Activated T-helper 17 cell treated with anti-CD3 and anti-CD28 coated beads, Interleukin-2, amount 50 U/mL, for 72 hours (primary cell): ENCODE measurements at regions not wholly inside any gene's neighbourhood (a gene's known extent, or its start where the extent isn't known, plus 50 kb on each side); places are given as distances from the start of the nearest gene placed in this dataset.
"Not testable (repeated sequence)": the region's sequence is repeated elsewhere in the genome, so short reads cannot be mapped to it uniquely, and the experiment has no call there.

Source experiments
- ATAC-seq: fragments of 150-1000 bp; cut with Tn5 transposase; replicated peaks from 2 replicates; pipeline ENCODE4 v1.10.0; 2021; ENCODE audit warnings: mild to moderate bottlenecking, moderate library complexity
- H3K27ac Mint-ChIP-seq: one replicate; pipeline ENCODE4 v1.8.0; 2022; ENCODE audit warnings: mixed read lengths
- H3K27me3 Mint-ChIP-seq: one replicate; pipeline ENCODE4 v1.8.0; 2022; ENCODE audit warnings: mixed read lengths
- H3K36me3 Mint-ChIP-seq: one replicate; pipeline ENCODE4 v1.8.0; 2022; ENCODE audit warnings: low read depth, mild to moderate bottlenecking, mixed read lengths
- H3K4me1 Mint-ChIP-seq: one replicate; pipeline ENCODE4 v1.8.0; 2022; ENCODE audit warnings: mixed read lengths
- H3K4me3 Mint-ChIP-seq: one replicate; pipeline ENCODE4 v1.8.0; 2022; ENCODE audit warnings: mild to moderate bottlenecking, mixed read lengths
- H3K9me3 Mint-ChIP-seq: one replicate; pipeline ENCODE4 v1.8.0; 2022; ENCODE audit warnings: mixed read lengths

GRCh38 chr12:23253910-23254309, 628.9 kb downstream of the ETNK1 start:
- not testable (repeated sequence) for H3K4me1 Mint-ChIP-seq, H3K4me3 Mint-ChIP-seq, H3K9me3 Mint-ChIP-seq, H3K27me3 Mint-ChIP-seq, ATAC-seq, H3K36me3 Mint-ChIP-seq, H3K27ac Mint-ChIP-seq

GRCh38 chr12:23259558-23259957, 634.6 kb downstream of the ETNK1 start:
- no peaks in the 10 kb centered on the region for H3K27me3 Mint-ChIP-seq
- ATAC-seq = no peak
- H3K27ac Mint-ChIP-seq = no peak overlapping the region
- H3K4me3 Mint-ChIP-seq = no peak overlapping the region
- H3K36me3 Mint-ChIP-seq = no peaks in the 10 kb centered on the region
- no peaks in the 10 kb centered on the region for H3K4me1 Mint-ChIP-seq
- peaks cover 9% of the 10 kb centered on the region for H3K9me3 Mint-ChIP-seq

GRCh38 chr12:23262670-23263069, 637.7 kb downstream of the ETNK1 start:
- no peak overlapping the region for H3K27ac Mint-ChIP-seq
- H3K36me3 Mint-ChIP-seq = no peaks in the 10 kb centered on the region
- no peak overlapping the region for H3K4me3 Mint-ChIP-seq
- H3K9me3 Mint-ChIP-seq = peaks cover 9% of the 10 kb centered on the region
- ATAC-seq = no peak
- no peaks in the 10 kb centered on the region for H3K27me3 Mint-ChIP-seq
- H3K4me1 Mint-ChIP-seq = no peaks in the 10 kb centered on the region

- no peaks in the 10 kb centered on the region for H3K4me1 Mint-ChIP-seq
- no peaks in the 10 kb centered on the region for H3K9me3 Mint-ChIP-seq
- H3K27me3 Mint-ChIP-seq = no peaks in the 10 kb centered on the region
- ATAC-seq = no peak
- no peak overlapping the region for H3K27ac Mint-ChIP-seq
- H3K36me3 Mint-ChIP-seq = no peaks in the 10 kb centered on the region
- H3K4me3 Mint-ChIP-seq = no peak overlapping the region
Measured at GRCh38 chr12:23277831-23278230, 652.9 kb downstream of the ETNK1 start.

- ATAC-seq = no peak
Measured at GRCh38 chr12:23281295-23281694, 656.3 kb downstream of the ETNK1 start.

GRCh38 chr12:23282701-23283100, 657.7 kb downstream of the ETNK1 start:
- Mint-ChIP-seq H3K36me3 (no peaks in the 10 kb centered on the region), H3K4me3 (no peak overlapping the region), H3K9me3 (no peaks in the 10 kb centered on the region), H3K27me3 (no peaks in the 10 kb centered on the region), H3K4me1 (no peaks in the 10 kb centered on the region), H3K27ac (no peak overlapping the region)
- no peak for ATAC-seq

More at GRCh38 chr12:23281295-23281694, 656.3 kb downstream of the ETNK1 start:
- Mint-ChIP-seq H3K4me1 (no peaks in the 10 kb centered on the region), H3K4me3 (no peak overlapping the region), H3K27ac (no peak overlapping the region), H3K9me3 (no peaks in the 10 kb centered on the region), H3K27me3 (no peaks in the 10 kb centered on the region), H3K36me3 (no peaks in the 10 kb centered on the region)

- ATAC-seq, H3K27ac Mint-ChIP-seq, H3K4me3 Mint-ChIP-seq, H3K4me1 Mint-ChIP-seq, H3K27me3 Mint-ChIP-seq, H3K36me3 Mint-ChIP-seq, H3K9me3 Mint-ChIP-seq: not testable (repeated sequence)
Measured at GRCh38 chr12:23285764-23286530, 661.0 kb downstream of the ETNK1 start.

GRCh38 chr12:23290627-23291330, 658.7 kb downstream of the SOX5 start:
- Mint-ChIP-seq H3K27ac (no peak overlapping the region), H3K4me1 (no peaks in the 10 kb centered on the region), H3K9me3 (peaks cover 3% of the 10 kb centered on the region), H3K36me3 (no peaks in the 10 kb centered on the region), H3K4me3 (no peak overlapping the region), H3K27me3 (no peaks in the 10 kb centered on the region)
- no peak for ATAC-seq

GRCh38 chr12:23303220-23303619, 646.2 kb downstream of the SOX5 start:
- no peak for ATAC-seq
- no peaks in the 10 kb centered on the region for H3K27me3 Mint-ChIP-seq
- H3K27ac Mint-ChIP-seq = no peak overlapping the region
- H3K9me3 Mint-ChIP-seq = peaks cover 5% of the 10 kb centered on the region
- no peaks in the 10 kb centered on the region for H3K4me1 Mint-ChIP-seq
- H3K36me3 Mint-ChIP-seq = no peaks in the 10 kb centered on the region
- no peak overlapping the region for H3K4me3 Mint-ChIP-seq

GRCh38 chr12:23303821-23304220, 645.6 kb downstream of the SOX5 start:
- Mint-ChIP-seq H3K36me3 (no peaks in the 10 kb centered on the region), H3K4me1 (no peaks in the 10 kb centered on the region), H3K27me3 (no peaks in the 10 kb centered on the region), H3K9me3 (peaks cover 5% of the 10 kb centered on the region), H3K4me3 (no peak overlapping the region), H3K27ac (no peak overlapping the region)
- no peak for ATAC-seq

- Mint-ChIP-seq H3K36me3 (no peaks in the 10 kb centered on the region), H3K27ac (no peak overlapping the region), H3K9me3 (no peaks in the 10 kb centered on the region), H3K27me3 (no peaks in the 10 kb centered on the region), H3K4me3 (no peak overlapping the region), H3K4me1 (no peaks in the 10 kb centered on the region)
- no peak for ATAC-seq
Measured at GRCh38 chr12:23333938-23334337, 615.5 kb downstream of the SOX5 start.

GRCh38 chr12:23335593-23335992, 613.9 kb downstream of the SOX5 start:
- Mint-ChIP-seq H3K4me1 (no peaks in the 10 kb centered on the region), H3K4me3 (no peak overlapping the region), H3K27me3 (no peaks in the 10 kb centered on the region), H3K36me3 (no peaks in the 10 kb centered on the region), H3K9me3 (no peaks in the 10 kb centered on the region), H3K27ac (no peak overlapping the region)
- ATAC-seq = no peak

- H3K4me3 Mint-ChIP-seq = no peak overlapping the region
- no peaks in the 10 kb centered on the region for H3K9me3 Mint-ChIP-seq
- H3K27ac Mint-ChIP-seq = no peak overlapping the region
- H3K4me1 Mint-ChIP-seq = no peaks in the 10 kb centered on the region
- H3K36me3 Mint-ChIP-seq = no peaks in the 10 kb centered on the region
- H3K27me3 Mint-ChIP-seq = no peaks in the 10 kb centered on the region
- no peak for ATAC-seq
Measured at GRCh38 chr12:23337213-23337612, 612.3 kb downstream of the SOX5 start.

- H3K9me3 Mint-ChIP-seq = no peaks in the 10 kb centered on the region
- no peak overlapping the region for H3K27ac Mint-ChIP-seq
- no peak for ATAC-seq
- no peak overlapping the region for H3K4me3 Mint-ChIP-seq
- no peaks in the 10 kb centered on the region for H3K4me1 Mint-ChIP-seq
- no peaks in the 10 kb centered on the region for H3K36me3 Mint-ChIP-seq
- H3K27me3 Mint-ChIP-seq = no peaks in the 10 kb centered on the region
Measured at GRCh38 chr12:23340351-23340750, 609.1 kb downstream of the SOX5 start.

GRCh38 chr12:23342407-23342806, 607.1 kb downstream of the SOX5 start:
- Mint-ChIP-seq H3K36me3 (no peaks in the 10 kb centered on the region), H3K27ac (no peak overlapping the region), H3K9me3 (no peaks in the 10 kb centered on the region), H3K4me3 (no peak overlapping the region), H3K27me3 (no peaks in the 10 kb centered on the region), H3K4me1 (no peaks in the 10 kb centered on the region)
- no peak for ATAC-seq
